ENCODE measurements at regions not wholly inside any gene's neighbourhood (a gene's known extent, or its start where the extent isn't known, plus 50 kb on each side); places are given as distances from the start of the nearest gene placed in this dataset.

DNA sequence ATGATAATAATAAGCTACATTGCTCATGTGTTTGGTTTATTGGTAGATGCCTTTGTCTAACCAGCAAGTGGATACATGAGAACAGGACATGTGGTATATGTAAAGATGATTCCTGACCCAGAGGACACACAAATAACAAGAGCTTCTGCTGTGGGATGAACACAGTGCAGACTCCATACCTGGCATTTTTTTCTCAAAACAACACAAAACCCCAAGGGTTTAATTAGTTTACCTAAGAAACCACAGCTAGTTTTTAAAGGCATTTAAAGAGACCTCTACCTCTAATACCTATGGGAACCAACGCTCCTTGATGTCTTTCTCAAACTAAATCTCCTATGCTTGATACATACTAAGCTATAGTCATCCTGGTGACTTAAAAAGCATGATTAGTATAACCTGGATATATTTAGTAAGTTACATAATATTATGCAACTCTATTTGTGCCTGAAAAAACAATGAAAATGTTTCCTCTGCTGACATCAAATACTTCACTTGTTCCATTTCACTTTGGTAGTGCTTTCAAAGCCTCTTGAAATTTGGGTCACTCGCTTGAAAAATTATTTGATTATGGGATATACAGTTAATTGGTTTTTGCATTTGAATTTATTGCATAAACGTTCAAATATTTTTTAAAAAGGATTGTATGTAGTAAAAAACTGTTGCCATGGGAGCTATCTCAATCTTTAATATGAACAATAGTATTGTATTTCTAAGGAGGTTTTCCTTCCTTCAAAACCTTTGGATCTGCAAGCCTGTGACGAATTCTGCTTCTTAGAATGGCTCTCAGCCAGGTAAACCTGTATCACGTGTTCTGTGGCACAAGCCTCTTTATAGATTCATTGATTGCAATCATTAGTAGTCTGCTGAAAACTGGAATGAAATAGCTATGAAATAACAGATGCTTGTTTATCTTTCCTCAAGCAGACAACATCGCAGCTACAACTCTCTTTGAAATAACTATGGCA lies 233.0 kb upstream of the KCNMB2 start:
- DNase-seq (ENCODE audit: low spot score) = no peak
- TF ChIP-seq, protein P1, sequence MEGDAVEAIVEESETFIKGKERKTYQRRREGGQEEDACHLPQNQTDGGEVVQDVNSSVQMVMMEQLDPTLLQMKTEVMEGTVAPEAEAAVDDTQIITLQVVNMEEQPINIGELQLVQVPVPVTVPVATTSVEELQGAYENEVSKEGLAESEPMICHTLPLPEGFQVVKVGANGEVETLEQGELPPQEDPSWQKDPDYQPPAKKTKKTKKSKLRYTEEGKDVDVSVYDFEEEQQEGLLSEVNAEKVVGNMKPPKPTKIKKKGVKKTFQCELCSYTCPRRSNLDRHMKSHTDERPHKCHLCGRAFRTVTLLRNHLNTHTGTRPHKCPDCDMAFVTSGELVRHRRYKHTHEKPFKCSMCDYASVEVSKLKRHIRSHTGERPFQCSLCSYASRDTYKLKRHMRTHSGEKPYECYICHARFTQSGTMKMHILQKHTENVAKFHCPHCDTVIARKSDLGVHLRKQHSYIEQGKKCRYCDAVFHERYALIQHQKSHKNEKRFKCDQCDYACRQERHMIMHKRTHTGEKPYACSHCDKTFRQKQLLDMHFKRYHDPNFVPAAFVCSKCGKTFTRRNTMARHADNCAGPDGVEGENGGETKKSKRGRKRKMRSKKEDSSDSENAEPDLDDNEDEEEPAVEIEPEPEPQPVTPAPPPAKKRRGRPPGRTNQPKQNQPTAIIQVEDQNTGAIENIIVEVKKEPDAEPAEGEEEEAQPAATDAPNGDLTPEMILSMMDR (IDR thresholded peaks at IDR 0.05) = no peak
- no peak for ATAC-seq (ENCODE audit: low FRiP score)

DNA sequence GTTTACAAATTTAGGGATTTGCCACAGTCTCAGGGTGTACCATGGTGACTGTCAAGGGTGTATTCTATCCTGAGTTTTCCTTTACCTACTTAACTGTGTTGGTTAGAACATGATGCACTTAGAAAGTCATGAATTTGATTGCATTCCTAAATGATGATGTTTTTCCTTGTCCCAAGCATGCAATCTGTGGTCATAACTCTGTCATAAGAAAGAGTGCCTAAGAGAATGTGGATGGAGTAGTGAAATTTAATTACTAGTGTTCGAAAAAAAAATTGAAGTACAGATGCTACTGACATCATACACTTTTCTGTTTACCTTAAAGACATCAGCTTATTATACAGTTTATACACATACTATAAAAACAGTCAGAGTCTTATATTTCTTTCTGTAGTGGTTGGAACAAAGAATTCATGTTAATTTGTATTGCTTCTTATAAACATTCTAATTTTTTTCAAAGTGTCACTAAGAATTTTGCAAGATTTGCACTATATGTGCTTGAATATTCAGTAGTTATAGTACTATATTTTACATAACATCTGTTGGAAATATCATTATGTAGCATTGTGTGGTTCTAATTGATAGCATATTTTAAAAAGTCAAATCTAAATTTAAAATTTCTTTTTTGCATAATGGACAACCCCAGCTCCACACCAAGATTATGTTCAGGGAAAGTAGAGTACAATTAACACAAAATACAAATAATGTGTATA lies 231.3 kb upstream of the KCNMB2 start:
- no peak for DNase-seq (ENCODE audit: low spot score)
- ATAC-seq (ENCODE audit: low FRiP score) = no peak
- TF ChIP-seq, protein P1 (IDR thresholded peaks at IDR 0.05) = no peak

DNA sequence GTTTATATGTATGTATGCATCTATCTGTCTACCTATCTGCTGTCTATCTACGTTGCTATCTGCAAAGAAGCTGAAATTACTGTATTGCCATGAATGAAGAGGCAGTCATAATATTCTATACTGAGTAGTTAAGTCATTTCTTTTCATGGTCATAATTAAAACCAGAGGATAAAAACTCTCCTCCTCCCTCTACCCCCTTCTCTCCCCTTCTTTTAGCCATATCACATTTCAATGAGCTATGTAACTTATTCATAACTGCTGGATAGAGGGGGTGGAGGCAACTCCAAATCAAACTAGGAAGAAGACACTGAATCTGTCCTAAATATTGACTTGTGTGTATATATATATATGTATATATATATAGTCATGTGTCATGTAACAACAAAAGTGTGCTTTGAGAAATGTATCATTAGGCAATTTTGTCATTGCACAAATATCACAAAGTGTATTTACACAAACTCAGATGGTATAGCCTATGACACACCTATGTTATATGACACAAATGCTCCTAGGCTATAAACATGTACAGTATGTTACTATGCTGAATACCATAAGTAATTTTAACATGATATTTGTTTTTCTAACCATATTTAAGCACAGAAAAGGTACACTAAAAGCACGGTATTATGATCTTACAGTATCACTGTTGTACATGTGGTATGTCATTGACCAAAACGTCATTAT lies 229.7 kb upstream of the KCNMB2 start:
- TF ChIP-seq, protein P1 (IDR thresholded peaks at IDR 0.05) = no peak
- DNase-seq (ENCODE audit: low spot score) (no peak), ATAC-seq (ENCODE audit: low FRiP score) (no peak)

DNA sequence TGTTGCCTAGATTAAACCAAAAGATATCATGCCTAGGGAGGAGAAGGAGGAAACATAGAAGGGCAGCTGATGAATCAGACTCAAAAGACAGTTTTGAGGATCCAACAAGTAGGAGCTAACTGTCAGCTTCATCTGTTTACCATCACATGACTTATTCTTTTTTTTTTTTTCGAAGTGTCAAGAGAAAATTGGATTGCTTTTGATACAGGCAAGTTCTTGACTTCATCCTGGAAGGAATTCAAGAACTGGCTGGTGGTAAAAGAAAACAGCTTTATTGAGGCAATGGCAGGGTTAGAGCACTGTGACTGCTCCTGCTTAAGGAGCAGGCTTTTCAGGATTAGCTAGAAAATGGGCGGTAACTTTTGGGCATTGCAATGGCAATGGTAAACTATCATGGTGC lies 227.5 kb upstream of the KCNMB2 start:
- ATAC-seq (ENCODE audit: low FRiP score) = no peak
- no peak for DNase-seq (ENCODE audit: low spot score)
- TF ChIP-seq, protein P1 (IDR thresholded peaks at IDR 0.05) = no peak

DNA sequence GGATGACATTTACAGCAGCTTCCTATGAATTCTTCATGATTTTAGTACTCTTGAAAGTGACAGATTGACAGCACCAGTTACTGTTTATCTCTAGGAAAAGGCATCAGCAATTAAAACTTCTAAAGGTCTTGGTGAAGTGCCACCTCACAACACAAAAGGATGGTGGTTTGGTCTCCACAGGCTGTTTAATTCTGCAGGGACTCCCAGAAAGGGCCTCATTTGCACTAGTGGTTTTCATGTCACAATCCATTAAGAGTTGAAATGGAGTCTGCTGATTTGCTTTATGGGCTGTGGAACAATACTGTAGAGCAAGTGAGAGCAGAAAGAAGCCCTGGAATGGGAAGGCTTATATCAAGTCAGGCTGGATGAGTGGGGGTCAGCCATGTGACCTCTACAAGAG lies 225.3 kb upstream of the KCNMB2 start:
- TF ChIP-seq, protein P1 (IDR thresholded peaks at IDR 0.05) = no peak
- DNase-seq (ENCODE audit: low spot score) (no peak), ATAC-seq (ENCODE audit: low FRiP score) (no peak)

DNA sequence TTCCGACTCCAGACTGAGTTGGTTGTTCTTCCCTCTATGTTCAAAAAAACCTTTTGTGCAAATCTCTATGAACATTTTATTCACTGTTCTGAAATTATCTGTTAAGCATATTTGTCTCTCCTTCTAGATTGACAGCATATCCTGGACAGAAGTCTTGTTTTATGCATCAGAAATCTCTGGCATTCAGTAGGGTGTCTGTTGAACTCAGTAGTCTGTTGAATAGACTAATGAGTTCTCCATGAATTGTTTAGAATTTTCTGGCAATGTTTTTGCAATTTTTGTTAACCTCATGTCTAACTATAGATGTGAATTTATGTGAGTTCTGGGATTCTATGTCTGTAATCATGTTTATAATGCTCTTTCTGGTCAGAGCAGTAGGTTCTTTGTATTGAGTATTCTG lies 222.5 kb upstream of the KCNMB2 start:
- TF ChIP-seq, protein P1 (IDR thresholded peaks at IDR 0.05) = no peak

More for the DNA sequence above, 222.5 kb upstream of the KCNMB2 start:
- ATAC-seq (ENCODE audit: low FRiP score) (no peak), DNase-seq (ENCODE audit: low spot score) (no peak)

Measured in omental fat pad (tissue), 3 donors.